OCI-M2 (cell line): ENCODE measurements at regions not wholly inside any gene's neighbourhood (a gene's known extent, or its start where the extent isn't known, plus 50 kb on each side); places are given as distances from the start of the nearest gene placed in this dataset.
"Not testable (repeated sequence)": the region's sequence is repeated elsewhere in the genome, so short reads cannot be mapped to it uniquely, and the experiment has no call there.

ENCODE experiments used
- DNase-seq: peaks from one replicate; lab custom pipeline; 2025; ENCODE audit not compliant: unreplicated experiment; lab: John Stamatoyannopoulos, UW

- DNase-seq = no peak
Measured at GRCh38 chr21:38613686-38614085, 115.4 kb upstream of the ERG start.

DNA sequence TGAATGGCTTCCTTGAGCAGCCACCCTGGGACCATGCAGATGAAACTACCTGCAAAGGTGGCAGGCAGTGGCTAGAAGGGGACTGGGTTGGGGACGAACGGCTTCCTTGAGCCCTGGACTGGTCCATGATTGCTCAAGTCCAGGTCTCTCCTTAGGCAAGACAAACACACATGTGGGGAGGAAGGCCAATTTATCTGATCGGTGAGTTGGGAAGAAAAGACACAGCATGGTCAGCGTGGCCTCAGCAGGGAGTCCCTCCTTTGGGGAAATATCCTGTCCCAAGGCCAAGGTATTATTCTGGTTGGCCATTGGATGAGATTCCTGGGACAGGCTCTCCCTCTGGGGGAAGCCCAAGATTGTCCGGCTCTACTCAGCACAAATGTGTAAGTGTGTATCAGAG is 116.3 kb upstream of the ERG start:
- DNase-seq = no peak

DNA sequence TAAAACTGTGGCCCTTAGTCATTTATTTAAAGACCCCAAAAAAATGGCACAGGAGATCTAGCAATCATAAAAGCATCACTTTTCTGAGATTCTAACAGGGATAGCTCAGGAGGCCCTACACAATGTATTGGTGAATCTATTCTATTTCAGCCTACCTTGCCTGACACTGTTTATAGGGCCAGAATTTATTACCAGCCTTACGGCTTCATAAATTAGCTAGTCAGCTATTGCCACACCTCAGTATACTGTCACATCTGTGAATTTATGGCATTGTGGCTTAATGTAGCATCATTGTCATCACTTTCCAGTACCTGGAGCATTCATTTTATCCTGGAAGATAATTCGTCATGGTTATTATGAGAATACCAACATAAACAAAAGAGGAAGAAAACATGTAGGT is 121.2 kb upstream of the ERG start:
- DNase-seq = no peak

- no peak for DNase-seq
Measured at GRCh38 chr21:38619992-38620479, 121.8 kb upstream of the ERG start.

- no peak for DNase-seq
Measured at GRCh38 chr21:38621132-38621531, 122.9 kb upstream of the ERG start.

DNA sequence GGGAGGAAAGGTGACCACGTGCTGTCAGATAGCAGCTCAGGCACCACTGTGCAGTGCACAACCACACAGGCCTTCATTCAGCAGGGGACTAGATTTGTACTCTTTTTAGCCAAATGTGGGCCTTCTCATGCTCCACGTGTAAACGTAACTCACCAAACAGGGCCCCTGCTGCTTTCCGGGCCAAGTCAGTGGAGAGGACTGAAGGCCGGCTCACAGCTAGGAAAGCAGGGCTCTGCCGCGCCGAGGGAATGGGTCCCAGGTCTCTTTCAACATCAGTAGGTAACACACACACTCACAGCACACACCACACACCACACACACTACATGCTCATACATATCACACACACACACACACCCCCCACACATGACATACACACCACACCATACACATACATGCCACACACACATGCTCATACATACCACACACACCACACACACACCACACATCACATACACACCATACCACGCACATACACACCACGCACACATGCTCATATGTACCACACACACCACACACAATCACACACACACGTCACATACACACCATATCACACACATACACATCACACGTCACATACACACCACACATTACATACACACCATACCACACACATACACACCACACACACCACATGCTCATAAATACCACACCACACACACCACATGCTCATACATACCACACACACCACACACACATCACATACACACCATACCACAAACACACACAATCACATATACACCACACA is 124.0 kb upstream of the ERG start:
- no peak for DNase-seq

DNA sequence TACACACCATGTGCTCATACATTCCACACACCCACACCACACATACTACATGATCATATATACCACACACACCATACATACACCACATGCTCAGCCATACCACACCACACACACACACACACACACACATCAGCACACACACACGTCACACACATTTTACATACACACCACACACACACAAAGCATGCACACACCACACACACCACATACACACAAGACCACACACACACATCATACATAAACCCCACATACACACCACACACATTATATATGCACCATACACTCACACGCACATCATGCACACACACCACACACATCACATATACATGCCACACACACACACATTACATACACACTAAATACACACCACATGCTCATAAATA is 124.5 kb upstream of the ERG start:
- no peak for DNase-seq

GRCh38 chr21:38623552-38623951 is 125.3 kb upstream of the ERG start:
- no peak for DNase-seq

DNA sequence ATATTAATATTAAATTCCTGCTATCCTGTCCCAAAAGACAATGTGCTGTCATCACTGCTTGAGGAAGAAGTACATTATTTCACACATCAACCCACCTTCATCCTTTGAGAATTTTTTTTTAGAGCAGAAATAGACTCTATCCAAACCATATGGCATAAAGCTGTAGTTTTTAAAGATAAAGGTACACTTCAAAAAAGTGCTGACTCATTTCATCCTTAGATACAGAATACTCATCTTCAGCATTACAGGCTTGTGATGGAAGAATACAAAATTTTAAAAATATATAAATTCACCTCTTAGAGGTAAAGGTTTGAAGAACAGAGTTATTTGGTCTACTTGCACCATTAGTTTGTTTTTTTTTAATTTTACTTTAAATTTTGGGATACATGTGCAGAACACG is 126.7 kb upstream of the ERG start:
- DNase-seq = no peak

DNA sequence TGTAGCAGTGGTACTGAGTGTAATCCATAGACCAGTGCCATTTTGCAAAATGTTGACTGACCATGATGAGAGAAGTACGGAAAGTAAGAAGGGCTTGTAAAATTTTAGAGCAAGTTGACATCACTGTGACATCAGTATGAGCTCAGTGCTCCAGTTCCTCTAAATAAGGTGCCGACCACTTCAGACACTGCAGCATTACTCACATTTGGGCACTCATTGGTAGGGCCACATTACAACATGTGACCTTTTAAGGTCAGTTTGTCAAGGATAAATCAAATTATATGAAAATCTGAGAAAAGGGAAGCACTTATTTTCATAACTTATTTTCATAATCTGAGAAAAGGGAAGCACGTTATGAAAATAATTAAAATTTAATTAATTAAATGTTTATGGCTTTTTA is 128.0 kb upstream of the ERG start:
- DNase-seq = no peak

- no peak for DNase-seq
Measured at GRCh38 chr21:38628349-38628748, 130.1 kb upstream of the ERG start.

DNA sequence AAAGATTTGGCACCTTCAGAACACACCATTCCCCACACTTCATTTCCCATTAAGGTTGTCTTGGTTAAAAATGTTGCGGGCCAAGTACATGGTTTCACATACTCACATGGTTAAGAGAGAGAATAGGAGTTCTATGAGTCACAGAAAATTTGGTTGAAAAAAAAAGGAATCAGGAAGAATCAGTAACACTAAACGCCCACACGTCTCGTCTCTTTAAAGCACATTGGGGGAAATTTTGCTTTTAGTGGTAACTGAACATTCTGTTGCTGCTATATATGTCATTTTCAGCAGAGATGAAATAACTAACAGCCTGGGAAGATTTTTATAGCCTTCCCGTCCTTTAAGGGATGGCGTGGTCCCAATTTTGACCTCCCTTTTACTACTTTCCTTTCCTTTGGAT is 132.9 kb upstream of the ERG start:
- DNase-seq = no peak

- DNase-seq = no peak
Measured at GRCh38 chr21:38631676-38632075, 133.4 kb upstream of the ERG start.

DNA sequence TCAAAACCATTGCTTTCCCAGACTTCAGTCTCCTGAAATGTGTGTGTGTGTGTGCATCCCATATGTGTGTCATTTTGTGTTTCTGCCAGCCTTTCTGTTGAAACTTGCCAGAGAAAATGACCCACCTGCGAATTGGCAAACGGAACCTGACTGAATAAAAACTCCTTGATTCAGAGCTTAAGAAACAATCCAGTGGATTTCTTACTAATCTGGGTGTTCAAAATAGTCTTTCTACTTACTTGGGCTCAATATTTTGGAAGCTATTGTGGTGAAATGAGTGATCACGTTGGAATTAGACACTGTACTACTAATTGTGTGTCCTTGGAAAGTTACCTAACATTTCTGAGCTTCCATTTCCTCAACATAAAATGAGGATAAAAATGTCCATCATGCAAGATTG is 138.9 kb upstream of the ERG start:
- no peak for DNase-seq

- DNase-seq = no peak
Measured at GRCh38 chr21:38639571-38640354, 141.5 kb upstream of the ERG start.

DNA sequence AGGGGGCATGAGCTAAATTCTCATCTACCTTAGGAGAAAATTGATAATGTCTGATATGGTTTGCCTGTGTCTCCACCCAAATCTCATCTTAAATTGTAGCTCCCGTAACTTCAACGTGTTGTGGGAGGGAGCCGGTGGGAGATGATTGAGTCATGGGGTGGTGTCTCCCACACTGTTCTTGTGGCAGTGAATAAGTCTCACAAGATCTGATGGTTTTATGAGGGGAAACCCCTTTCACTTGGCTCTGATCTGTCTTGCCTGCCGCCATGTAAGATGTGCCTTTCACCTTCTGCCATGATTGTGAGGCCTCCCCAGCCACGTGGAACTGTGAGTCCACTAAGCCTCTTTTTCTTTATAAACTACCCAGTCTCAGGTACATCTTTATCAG is 142.1 kb upstream of the ERG start:
- not testable (repeated sequence) for DNase-seq

DNA sequence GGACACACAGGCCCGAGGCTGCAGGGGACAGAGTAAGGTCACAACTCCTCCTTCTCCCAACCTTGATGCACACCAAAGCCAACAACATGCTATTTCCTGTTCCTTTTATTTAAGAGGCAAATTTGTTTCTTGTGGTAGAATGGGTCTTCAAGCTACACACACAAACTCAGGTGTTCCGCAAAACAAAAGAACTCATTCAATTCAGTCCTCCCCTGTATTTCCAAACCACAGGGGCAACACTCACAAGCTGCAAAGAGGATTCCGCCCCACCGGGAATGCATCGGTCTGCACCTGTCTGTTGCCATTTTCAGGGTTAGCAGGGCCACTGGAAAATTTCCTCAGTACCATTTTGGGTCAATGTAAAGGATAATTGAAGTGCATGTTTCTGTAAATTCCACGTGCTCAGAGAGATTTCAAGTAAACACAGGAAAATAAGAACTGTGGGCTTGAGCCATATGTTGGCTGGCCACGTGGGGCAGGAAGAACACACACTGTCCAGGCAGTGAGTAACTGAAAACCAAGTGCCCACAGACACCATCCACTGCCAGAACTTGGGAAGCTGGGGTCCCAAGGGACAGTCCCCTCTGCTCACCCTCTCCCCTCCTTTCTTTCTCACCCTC is 145.2 kb upstream of the ERG start:
- DNase-seq = no peak

GRCh38 chr21:38645282-38645681 is 147.0 kb upstream of the ERG start:
- no peak for DNase-seq

GRCh38 chr21:38646213-38646837 is 148.0 kb upstream of the ERG start:
- no peak for DNase-seq

DNA sequence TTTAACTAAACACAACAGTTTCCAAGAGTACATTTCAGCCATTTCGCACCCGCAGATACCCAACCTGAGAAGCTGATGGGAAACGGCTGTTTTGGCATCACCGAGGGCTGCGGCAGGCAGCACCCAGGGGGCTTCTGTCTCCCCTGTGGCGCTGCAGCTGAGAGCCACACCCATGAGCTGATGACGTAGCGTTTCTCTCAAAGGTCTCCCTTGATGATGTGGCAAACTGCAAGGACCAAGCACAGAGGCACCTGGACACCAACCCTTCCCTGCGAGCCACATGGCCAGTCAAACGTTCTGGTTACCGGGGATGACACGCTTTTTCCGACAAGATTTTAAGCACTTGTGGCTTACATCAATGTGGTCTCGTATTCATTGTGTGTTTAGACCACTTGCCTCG is 150.8 kb upstream of the ERG start:
- DNase-seq = no peak

DNA sequence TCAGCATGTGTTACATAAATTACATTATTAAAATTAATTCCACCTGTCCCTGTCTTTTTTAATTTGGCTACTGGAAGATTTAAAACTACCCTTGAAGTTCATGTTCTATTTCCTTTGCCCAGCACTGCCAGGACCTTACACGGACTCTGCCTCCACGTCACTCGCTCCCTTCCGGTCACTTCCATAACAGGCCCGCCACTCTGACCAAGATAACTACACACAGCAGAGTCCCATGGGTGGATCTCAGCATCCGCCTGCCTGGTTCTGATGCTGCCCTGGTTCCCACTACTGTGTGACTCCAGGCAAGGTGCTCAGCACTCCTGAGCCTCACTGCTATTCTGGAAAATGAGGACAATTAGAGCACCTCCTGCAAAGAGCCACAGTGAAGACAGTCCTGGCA is 153.3 kb upstream of the ERG start:
- no peak for DNase-seq

- no peak for DNase-seq
Measured at GRCh38 chr21:38652396-38652795, 153.3 kb upstream of the ETS2 start.
